ENCODE measurements at regions not wholly inside any gene's neighbourhood (a gene's known extent, or its start where the extent isn't known, plus 50 kb on each side); places are given as distances from the start of the nearest gene placed in this dataset.

- no peak for TF ChIP-seq CTCF (IDR thresholded peaks at IDR 0.05)
- no peak for TF ChIP-seq POLR2A (IDR thresholded peaks at IDR 0.05)
These were observed 95.2 kb upstream of the EGR2 start for GRCh38 chr10:62911210-62911963.

Data from adrenal gland (tissue), 5 donors.